Dedifferentiated amniotic fluid mesenchymal stem cell (primary cell): ENCODE measurements at regions not wholly inside any gene's neighbourhood (a gene's known extent, or its start where the extent isn't known, plus 50 kb on each side); places are given as distances from the start of the nearest gene placed in this dataset.
"Not testable (repeated sequence)": the region's sequence is repeated elsewhere in the genome, so short reads cannot be mapped to it uniquely, and the experiment has no call there.

Experiments used
- DNase-seq: peaks from one replicate; pipeline ENCODE4 v3.0.0-alpha.2; 2016; ENCODE audit errors: extremely low spot score

DNA sequence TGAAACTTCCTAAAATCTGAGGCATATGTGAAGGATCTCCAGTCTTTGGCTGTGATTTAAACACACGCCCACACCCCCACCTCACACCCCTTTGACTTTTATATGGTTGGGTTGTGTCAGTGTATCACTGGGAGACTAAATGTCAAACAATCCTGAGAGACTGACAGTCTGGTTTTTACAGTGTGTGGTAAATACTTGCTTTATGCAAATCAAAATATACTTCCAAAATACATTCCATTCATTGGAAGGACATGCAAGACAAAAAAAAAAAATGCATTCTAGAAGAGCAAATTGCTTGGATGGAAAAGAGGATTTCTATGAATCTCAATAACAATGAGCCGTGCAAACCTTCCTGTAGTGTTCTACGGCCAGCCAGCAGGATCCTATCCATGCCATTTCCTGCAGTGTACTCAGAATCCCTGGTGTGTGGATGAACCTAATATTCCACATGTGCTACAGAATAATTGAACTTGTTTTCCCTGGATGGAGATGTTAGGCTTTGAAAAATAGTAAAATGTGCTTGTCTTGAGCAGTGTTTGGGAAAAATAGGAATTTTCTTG, 602.1 kb upstream of the GOT2 start:
- DNase-seq, result no peak

- DNase-seq, result not testable (repeated sequence)
Observed at GRCh38 chr16:59331708-59332107, 597.6 kb upstream of the GOT2 start.

GRCh38 chr16:59330019-59330670, 596.0 kb upstream of the GOT2 start:
- DNase-seq, result no peak

- no peak for DNase-seq
Observed at GRCh38 chr16:59328961-59329360, 594.8 kb upstream of the GOT2 start.

- DNase-seq, result no peak
Observed at GRCh38 chr16:59327894-59328293, 593.8 kb upstream of the GOT2 start.

- no peak for DNase-seq
Observed at GRCh38 chr16:59326955-59327354, 592.8 kb upstream of the GOT2 start.

GRCh38 chr16:59324462-59324861, 590.3 kb upstream of the GOT2 start:
- no peak for DNase-seq

GRCh38 chr16:59320657-59321056, 586.5 kb upstream of the GOT2 start:
- DNase-seq, result no peak

- no peak for DNase-seq
Observed at GRCh38 chr16:59319871-59320270, 585.8 kb upstream of the GOT2 start.

- DNase-seq, result no peak
Observed at GRCh38 chr16:59305850-59306249, 571.7 kb upstream of the GOT2 start.

DNA sequence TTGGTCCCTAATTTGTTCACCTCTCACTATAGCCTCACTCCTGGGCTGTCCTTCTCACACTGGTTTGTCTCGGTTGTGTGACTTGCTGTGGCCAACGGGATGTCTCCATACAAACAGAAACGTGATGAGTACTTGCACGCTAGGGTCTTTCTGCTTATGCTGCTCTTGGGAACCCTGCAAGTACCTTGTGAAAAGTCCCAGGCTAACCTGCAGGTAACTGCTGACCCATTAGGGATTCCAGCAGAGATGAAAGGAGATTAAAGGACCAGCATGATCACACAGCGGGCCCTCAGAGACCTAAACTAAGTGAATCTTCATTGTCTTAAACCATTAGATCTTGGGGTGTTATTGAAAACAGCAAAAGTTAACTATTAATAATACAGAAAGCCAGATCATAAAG, 562.8 kb upstream of the GOT2 start:
- DNase-seq, result no peak

- no peak for DNase-seq
Observed at GRCh38 chr16:59295993-59296736, 562.0 kb upstream of the GOT2 start.

DNA sequence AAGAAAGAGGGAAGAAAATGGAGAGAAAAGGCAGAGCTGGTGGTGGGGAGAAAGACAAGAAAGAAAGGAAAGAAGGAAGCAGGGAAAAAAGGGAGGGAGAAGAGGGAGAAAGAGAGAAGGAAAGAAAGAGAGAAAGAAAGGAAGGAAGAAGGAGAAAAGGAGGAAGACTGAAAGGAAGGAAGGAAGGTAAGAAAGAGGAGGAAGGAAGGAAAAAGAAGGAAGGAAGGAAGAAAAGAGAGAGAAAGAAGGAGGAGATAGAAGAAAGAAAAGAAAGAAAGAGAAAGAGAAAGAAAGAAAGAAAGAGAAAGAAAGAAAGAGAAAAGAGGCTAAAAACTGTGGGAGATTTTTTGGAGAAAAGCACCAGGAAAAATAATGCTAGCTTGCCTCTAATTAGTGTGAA, 561.4 kb upstream of the GOT2 start:
- no peak for DNase-seq

GRCh38 chr16:59290718-59291117, 556.6 kb upstream of the GOT2 start:
- no peak for DNase-seq

DNA sequence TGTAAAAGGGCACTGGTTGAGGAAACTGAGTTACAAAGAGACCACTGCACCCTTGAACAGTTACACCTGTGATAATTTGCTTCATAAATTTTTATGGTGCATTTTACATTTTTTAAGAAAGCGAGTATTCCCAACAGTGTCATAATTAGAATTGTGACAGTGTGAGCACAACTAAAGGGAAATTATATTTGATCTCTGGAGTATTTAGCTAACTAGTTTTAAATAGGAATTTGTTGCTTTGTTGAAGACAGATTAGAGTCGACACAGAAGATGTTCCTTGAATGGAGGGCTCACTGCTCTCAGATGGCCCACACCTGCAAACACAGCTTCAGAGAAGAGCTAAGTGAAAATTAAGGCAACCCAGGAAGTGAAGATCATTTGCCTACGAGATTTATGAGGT, 555.0 kb upstream of the GOT2 start:
- DNase-seq, result no peak

GRCh38 chr16:59274141-59274540, 540.0 kb upstream of the GOT2 start:
- no peak for DNase-seq

GRCh38 chr16:59263955-59264354, 529.8 kb upstream of the GOT2 start:
- DNase-seq, result no peak

GRCh38 chr16:59260892-59261291, 526.8 kb upstream of the GOT2 start:
- DNase-seq, result no peak

- no peak for DNase-seq
Observed at GRCh38 chr16:59259950-59260319, 525.8 kb upstream of the GOT2 start.

DNA sequence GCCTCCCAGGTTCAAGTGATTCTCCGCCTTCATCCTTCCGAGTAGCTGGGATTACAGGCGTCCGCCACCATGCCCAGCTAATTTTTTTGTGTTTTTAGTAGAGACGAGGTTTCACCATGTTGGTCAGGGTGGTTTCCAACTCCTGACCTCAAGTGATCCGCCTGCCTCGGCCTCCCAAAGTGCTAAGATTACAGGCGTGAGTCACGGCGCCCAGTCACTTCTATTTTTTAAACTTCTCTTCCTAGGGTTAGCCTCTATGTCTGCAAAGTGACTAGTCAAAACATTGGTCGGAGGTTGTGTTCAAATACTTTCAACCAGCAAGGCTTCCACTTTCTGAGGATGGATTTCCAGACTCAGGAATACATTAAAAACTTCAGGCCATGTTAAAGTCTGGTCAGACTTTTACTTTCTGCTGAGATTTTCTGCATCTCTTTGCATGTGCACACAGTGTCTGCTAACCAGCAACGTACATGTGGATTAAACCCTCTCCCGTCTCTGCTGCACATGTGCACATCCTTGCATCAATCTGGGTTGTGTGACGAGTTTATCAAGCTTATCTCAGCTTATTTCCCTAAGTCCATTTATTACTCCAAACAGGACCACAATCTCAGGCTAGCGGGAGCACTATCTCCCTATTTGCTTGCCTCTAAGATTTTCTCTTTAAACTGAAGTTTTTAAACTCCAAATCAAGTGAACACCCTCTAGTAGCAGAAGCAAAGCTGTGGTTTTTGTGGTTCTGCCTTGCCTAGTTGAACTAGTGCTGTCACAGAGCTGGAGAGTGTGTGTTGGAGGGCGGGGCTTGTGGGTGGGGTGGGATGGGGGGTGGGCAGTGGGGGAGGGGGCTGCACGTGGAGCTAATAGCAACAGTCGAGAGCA, 525.2 kb upstream of the GOT2 start:
- DNase-seq, result no peak

- no peak for DNase-seq
Observed at GRCh38 chr16:59252317-59252716, 518.2 kb upstream of the GOT2 start.

DNA sequence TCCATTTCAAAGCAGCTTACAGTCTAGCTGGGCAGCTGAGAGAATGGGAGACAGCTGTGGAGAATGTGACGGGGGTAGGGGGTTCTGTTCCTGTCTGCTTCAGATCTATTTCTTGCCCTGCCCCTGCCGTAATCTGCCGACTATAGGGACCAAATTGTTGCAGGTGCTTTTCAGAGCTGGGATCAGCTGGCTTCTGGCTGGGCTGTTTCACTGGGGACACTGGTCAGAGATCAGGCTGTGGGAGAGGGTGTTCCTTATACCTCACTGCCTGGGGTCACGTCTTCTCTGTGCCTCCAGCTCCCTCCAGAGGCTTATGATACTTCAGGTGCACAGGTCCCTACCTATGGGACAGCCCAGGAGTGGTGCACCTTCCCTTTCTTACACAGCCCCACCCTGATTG, 514.9 kb upstream of the GOT2 start:
- no peak for DNase-seq
